ENCODE measurements at regions not wholly inside any gene's neighbourhood (a gene's known extent, or its start where the extent isn't known, plus 50 kb on each side); places are given as distances from the start of the nearest gene placed in this dataset.
"Not testable (repeated sequence)": the region's sequence is repeated elsewhere in the genome, so short reads cannot be mapped to it uniquely, and the experiment has no call there.

DNA sequence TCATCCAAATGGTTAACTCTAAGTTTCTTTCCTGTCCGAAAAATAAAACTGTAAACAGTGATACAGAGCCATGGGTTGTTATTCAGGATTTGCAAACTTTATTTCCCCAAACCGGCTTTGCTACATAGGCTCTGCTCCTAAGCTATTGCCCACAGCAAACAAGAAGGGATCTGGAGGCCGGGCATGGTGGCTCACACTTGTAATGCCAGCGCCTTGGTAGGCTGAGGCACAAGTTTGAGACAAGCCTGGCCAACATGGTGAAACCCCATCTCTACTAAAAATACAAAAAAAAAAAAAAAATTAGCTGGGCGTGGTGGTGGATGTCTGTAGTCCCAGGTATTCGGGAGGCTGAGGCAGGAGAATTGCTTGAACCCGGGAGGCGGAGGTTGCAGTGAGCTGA is 60.6 kb upstream of the PMEPA1 start:
- not testable (repeated sequence) for H3K9ac ChIP-seq (ENCODE audit: low read length); H3K27ac ChIP-seq (ENCODE audit: low read length); H3K9me3 ChIP-seq (ENCODE audit: control insufficient read depth, low read depth, low read length); H3K4me1 ChIP-seq (ENCODE audit: control insufficient read depth, low read depth, low read length); H3K36me3 ChIP-seq (ENCODE audit: control insufficient read depth, low read depth, low read length); H3K4me3 ChIP-seq (ENCODE audit: low read length); H3K27me3 ChIP-seq (ENCODE audit: control insufficient read depth, insufficient read depth, low read length)

DNA sequence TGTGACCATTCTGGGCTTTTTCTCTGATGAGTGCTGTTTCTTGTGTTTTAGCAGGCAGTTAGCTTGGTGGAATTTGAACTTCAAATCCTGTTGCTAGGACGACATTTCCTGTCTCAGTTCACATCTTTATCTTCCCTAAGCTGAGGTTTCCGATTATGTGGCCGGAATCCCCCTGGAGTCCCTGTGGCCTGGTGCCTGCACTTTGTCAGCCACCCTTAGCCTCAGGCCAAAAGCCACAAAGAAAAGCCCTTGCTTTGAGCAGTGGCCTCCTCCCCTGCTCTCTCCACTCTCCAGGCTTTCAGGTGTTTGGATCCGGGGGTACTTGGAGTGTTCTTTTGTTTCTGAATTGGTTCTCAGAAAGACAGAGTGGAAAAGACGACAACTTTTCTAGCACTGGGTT is 59.9 kb upstream of the PMEPA1 start:
- H3K36me3 ChIP-seq (ENCODE audit: control insufficient read depth, low read depth, low read length) = no peaks in the 10 kb centered on the region
- no peaks in the 10 kb centered on the region for H3K9me3 ChIP-seq (ENCODE audit: control insufficient read depth, low read depth, low read length)
- H3K9ac ChIP-seq (ENCODE audit: low read length) = no peak overlapping the region
- no peak overlapping the region for H3K27ac ChIP-seq (ENCODE audit: low read length)
- H3K4me3 ChIP-seq (ENCODE audit: low read length) = no peak overlapping the region
- H3K4me1 ChIP-seq (ENCODE audit: control insufficient read depth, low read depth, low read length) = no peaks in the 10 kb centered on the region
- H3K27me3 ChIP-seq (ENCODE audit: control insufficient read depth, insufficient read depth, low read length) = no peaks in the 10 kb centered on the region

DNA sequence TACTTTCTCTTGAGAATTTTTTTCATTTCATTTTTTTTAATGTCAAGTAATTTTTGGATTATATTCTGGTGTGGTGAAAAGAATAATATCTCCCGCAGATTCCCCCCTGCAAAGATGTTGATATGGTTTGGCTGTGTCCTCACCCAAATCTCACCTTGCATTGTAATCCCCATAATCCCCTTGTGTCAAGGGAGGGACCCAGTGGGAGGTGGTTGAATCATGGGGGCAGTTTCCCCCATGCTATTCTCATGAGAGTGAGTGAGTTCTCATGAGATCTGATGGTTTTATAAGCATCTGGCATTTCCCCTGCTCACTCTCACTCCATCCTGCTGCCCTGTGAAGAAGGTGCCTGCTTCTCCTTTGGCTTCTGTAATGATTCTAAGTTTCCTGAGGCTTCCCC is 58.7 kb upstream of the PMEPA1 start:
- H3K9ac ChIP-seq (ENCODE audit: low read length) = no peak overlapping the region
- H3K27me3 ChIP-seq (ENCODE audit: control insufficient read depth, insufficient read depth, low read length) = no peaks in the 10 kb centered on the region
- H3K9me3 ChIP-seq (ENCODE audit: control insufficient read depth, low read depth, low read length) = no peaks in the 10 kb centered on the region
- H3K27ac ChIP-seq (ENCODE audit: low read length) = no peak overlapping the region
- H3K4me3 ChIP-seq (ENCODE audit: low read length) = no peak overlapping the region
- no peaks in the 10 kb centered on the region for H3K36me3 ChIP-seq (ENCODE audit: control insufficient read depth, low read depth, low read length)
- no peaks in the 10 kb centered on the region for H3K4me1 ChIP-seq (ENCODE audit: control insufficient read depth, low read depth, low read length)

DNA sequence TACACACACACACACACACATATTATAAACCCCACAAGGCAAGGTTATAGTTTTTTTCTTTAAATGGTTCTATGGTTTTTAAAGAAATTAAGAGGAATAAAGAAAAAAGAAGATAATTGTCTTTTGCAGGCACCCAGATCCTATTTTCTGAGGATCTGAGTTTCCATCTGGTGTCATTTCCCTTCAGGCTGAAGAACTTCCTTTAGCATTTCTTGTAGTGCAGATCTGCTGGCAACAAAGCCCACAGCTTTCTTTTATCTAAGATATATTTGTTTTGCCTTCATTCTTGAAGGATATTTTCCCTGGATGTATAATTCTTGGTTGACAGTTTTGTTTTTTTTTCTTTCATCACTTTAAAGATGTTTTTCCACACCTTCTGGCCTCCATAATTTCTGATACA is 57.6 kb upstream of the PMEPA1 start:
- Histone ChIP-seq H3K9me3 (ENCODE audit: control insufficient read depth, low read depth, low read length) (no peaks in the 10 kb centered on the region), H3K9ac (ENCODE audit: low read length) (no peak overlapping the region), H3K27me3 (ENCODE audit: control insufficient read depth, insufficient read depth, low read length) (no peaks in the 10 kb centered on the region), H3K4me1 (ENCODE audit: control insufficient read depth, low read depth, low read length) (no peaks in the 10 kb centered on the region), H3K27ac (ENCODE audit: low read length) (no peak overlapping the region), H3K36me3 (ENCODE audit: control insufficient read depth, low read depth, low read length) (no peaks in the 10 kb centered on the region), H3K4me3 (ENCODE audit: low read length) (no peak overlapping the region)

DNA sequence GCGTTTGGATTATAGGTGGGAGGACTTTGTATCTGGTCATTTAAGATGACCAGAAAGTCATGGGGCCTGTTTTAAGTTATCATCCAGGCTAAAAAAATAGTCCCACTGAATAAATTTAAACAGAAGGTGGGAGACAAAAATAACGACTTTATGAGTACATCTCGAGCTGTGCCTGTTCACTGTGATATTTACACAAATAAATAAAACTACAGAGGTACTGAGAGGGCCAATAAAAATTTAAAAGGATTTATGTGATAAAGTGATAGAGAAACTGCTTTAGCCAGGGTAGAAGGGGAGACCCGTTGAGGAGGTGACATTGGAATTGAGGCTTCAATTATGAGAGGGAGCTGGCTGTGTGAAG is 53.4 kb upstream of the PMEPA1 start:
- Histone ChIP-seq H3K9me3 (ENCODE audit: control insufficient read depth, low read depth, low read length) (no peaks in the 10 kb centered on the region), H3K9ac (ENCODE audit: low read length) (no peak overlapping the region), H3K27ac (ENCODE audit: low read length) (no peak overlapping the region), H3K36me3 (ENCODE audit: control insufficient read depth, low read depth, low read length) (no peaks in the 10 kb centered on the region), H3K4me3 (ENCODE audit: low read length) (no peak overlapping the region), H3K27me3 (ENCODE audit: control insufficient read depth, insufficient read depth, low read length) (no peaks in the 10 kb centered on the region), H3K4me1 (ENCODE audit: control insufficient read depth, low read depth, low read length) (no peaks in the 10 kb centered on the region)

DNA sequence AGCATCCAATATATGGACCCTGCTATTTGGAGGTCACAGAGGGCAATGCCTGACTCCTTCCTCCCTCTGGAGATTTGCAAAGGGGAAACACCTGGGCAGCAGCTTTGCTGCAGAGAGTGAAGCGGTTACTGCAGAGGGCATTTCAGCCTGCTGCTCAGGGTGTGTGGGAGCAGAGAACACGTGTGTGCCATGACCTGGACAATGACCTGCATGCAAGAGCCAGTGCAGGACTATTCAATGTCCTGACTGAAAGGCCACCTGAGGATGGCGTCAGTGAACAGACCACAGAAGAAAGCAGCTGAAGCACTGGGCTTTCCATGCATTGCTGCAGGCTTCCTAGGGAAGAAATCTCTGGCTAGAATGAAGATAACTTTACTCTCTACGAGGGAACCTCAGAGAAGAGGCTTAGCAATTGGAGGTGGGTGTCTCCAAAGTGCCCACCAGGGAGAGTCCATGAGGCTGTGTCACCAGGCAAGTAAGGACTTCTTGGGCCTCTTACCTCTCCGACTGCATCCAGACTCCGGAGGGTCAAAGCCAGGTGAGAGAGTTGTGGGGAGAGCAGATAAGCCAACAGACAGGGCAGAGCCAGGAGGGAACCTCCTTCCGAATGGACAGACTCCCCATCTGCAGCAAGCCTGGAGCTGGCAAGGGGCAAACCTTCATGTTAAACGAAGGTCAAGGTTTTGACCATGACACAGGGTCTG is 52.9 kb upstream of the PMEPA1 start:
- Histone ChIP-seq H3K4me1 (ENCODE audit: control insufficient read depth, low read depth, low read length) (no peaks in the 10 kb centered on the region), H3K27me3 (ENCODE audit: control insufficient read depth, insufficient read depth, low read length) (no peaks in the 10 kb centered on the region), H3K9me3 (ENCODE audit: control insufficient read depth, low read depth, low read length) (no peaks in the 10 kb centered on the region), H3K27ac (ENCODE audit: low read length) (no peak overlapping the region), H3K36me3 (ENCODE audit: control insufficient read depth, low read depth, low read length) (no peaks in the 10 kb centered on the region), H3K4me3 (ENCODE audit: low read length) (no peak overlapping the region), H3K9ac (ENCODE audit: low read length) (no peak overlapping the region)

DNA sequence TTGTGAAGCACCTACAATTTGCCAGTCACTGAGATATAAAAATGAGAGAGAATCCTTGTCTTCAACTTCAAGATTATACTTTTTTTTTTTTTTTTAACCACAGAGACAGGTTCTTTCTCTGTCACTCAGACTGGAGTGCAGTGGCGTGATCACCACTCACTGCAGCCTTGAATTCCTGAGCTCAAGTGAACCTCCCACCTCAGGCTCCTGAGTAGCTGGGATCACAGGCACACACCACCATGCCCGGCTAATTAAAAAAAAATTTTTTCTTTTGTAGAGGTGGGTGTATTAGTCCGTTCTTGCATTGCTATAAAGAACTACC is 51.6 kb upstream of the PMEPA1 start:
- H3K4me1 ChIP-seq (ENCODE audit: control insufficient read depth, low read depth, low read length) = no peaks in the 10 kb centered on the region
- no peaks in the 10 kb centered on the region for H3K36me3 ChIP-seq (ENCODE audit: control insufficient read depth, low read depth, low read length)
- H3K9me3 ChIP-seq (ENCODE audit: control insufficient read depth, low read depth, low read length) = no peaks in the 10 kb centered on the region
- no peak overlapping the region for H3K9ac ChIP-seq (ENCODE audit: low read length)
- no peak overlapping the region for H3K4me3 ChIP-seq (ENCODE audit: low read length)
- H3K27ac ChIP-seq (ENCODE audit: low read length) = no peak overlapping the region
- H3K27me3 ChIP-seq (ENCODE audit: control insufficient read depth, insufficient read depth, low read length) = no peaks in the 10 kb centered on the region

DNA sequence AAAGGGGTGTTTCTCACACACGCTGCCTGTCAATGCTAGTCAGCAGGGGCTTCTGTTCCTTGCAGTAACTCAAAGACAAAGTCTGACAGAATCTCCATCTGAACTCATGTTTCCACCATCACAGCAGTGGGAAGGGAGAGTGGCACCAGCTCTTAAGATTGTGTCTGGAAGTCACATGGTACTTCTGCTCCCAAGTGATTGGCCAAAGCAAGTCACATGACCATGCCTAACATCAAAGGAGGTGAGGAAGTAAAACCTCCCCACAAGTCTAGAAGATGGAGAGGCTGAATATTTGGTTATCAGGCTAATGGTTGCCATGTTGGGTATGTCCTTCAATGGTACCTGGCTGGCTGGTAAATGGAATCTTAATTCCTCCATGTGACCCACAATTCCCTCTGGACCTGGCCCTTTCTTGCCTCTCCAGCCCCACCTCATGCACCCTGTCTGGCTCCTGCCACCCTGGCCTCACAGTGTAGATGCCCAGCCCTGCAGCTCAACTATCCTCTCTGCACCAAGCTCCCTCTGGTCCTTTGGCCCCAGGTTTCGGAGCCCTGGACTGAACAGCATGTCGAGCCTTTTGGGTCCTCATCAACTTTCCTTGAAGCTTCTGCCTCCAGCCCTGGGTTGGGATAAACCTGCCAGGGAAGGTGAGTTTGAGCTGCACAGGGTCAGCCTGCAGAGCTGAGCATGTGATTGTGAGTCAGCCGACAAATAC is 51.0 kb upstream of the PMEPA1 start:
- H3K36me3 ChIP-seq (ENCODE audit: control insufficient read depth, low read depth, low read length) = no peaks in the 10 kb centered on the region
- no peaks in the 10 kb centered on the region for H3K9me3 ChIP-seq (ENCODE audit: control insufficient read depth, low read depth, low read length)
- H3K27me3 ChIP-seq (ENCODE audit: control insufficient read depth, insufficient read depth, low read length) = no peaks in the 10 kb centered on the region
- no peak overlapping the region for H3K9ac ChIP-seq (ENCODE audit: low read length)
- no peak overlapping the region for H3K4me3 ChIP-seq (ENCODE audit: low read length)
- no peaks in the 10 kb centered on the region for H3K4me1 ChIP-seq (ENCODE audit: control insufficient read depth, low read depth, low read length)
- H3K27ac ChIP-seq (ENCODE audit: low read length) = no peak overlapping the region

DNA sequence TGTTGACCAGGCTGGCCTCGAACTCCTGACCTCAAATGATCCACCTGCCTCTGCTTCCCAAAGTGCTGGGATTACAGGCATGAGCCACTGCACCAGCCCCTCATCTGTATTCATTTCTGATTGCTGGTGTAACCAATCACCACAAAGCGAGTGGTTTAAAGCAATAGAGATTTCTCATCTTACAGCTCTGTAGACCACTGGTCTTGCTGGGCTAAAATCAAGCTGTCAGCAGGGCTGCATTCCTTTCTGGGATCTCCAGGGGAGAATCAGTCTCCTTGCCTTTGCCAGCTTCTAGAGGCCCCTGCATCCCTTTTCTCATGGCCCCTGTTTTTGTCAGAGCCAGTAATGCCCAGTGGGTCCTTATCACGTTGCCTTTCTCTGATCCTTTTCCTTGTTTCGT is 49.9 kb upstream of the PMEPA1 start:
- no peak overlapping the region for H3K9ac ChIP-seq (ENCODE audit: low read length)
- no peaks in the 10 kb centered on the region for H3K27me3 ChIP-seq (ENCODE audit: control insufficient read depth, insufficient read depth, low read length)
- H3K9me3 ChIP-seq (ENCODE audit: control insufficient read depth, low read depth, low read length) = no peaks in the 10 kb centered on the region
- no peak overlapping the region for H3K27ac ChIP-seq (ENCODE audit: low read length)
- H3K4me3 ChIP-seq (ENCODE audit: low read length) = no peak overlapping the region
- H3K4me1 ChIP-seq (ENCODE audit: control insufficient read depth, low read depth, low read length) = no peaks in the 10 kb centered on the region
- no peaks in the 10 kb centered on the region for H3K36me3 ChIP-seq (ENCODE audit: control insufficient read depth, low read depth, low read length)
